ENCODE measurements at regions not wholly inside any gene's neighbourhood (a gene's known extent, or its start where the extent isn't known, plus 50 kb on each side); places are given as distances from the start of the nearest gene placed in this dataset.

- TF ChIP-seq POLR2A (IDR thresholded peaks at IDR 0.05) (no peak), CTCF (IDR thresholded peaks at IDR 0.05) (no peak)
- Histone ChIP-seq H3K4me1 (no peaks in the 10 kb centered on the region), H3K27me3 (no peaks in the 10 kb centered on the region), H3K4me3 (no peak overlapping the region), H3K36me3 (no peaks in the 10 kb centered on the region), H3K27ac (no peak overlapping the region), H3K9me3 (peaks cover 0 to 11% (median 0%) of the 10 kb centered on the region in 12 donors)
- no peak for DNase-seq
- WGBS, 4 donors: 79 to 89% (median 85%) methylated on average over 8 of the region's 8 CpGs
- ATAC-seq: no peak
- intact Hi-C loops (cut with DNase I): no loop called here
Measured at GRCh38 chr13:67878376-67878775, 648.2 kb upstream of the PCDH9 start.

- WGBS, 4 donors: 79 to 90% (median 83%) methylated on average over 5 of the region's 5 CpGs
- Histone ChIP-seq H3K27ac (no peak overlapping the region), H3K9me3 (peaks cover 0 to 11% (median 0%) of the 10 kb centered on the region in 12 donors), H3K4me3 (no peak overlapping the region), H3K36me3 (no peaks in the 10 kb centered on the region), H3K27me3 (no peaks in the 10 kb centered on the region), H3K4me1 (no peaks in the 10 kb centered on the region)
- TF ChIP-seq CTCF (IDR thresholded peaks at IDR 0.05) (no peak), POLR2A (IDR thresholded peaks at IDR 0.05) (no peak)
- intact Hi-C loops (cut with DNase I): no loop called here
- DNase-seq: no peak
- no peak for ATAC-seq
Measured at GRCh38 chr13:67877031-67877430, 646.9 kb upstream of the PCDH9 start.

- H3K4me1 ChIP-seq: no peaks in the 10 kb centered on the region
- H3K27me3 ChIP-seq: no peaks in the 10 kb centered on the region
- no peak for DNase-seq
- H3K4me3 ChIP-seq: no peak overlapping the region
- ATAC-seq: no peak
- 70 to 84% (median 82%) methylated on average over 2 of the region's 2 CpGs for WGBS, 4 donors
- H3K36me3 ChIP-seq: no peaks in the 10 kb centered on the region
- peaks cover 0 to 30% (median 10%) of the 10 kb centered on the region in 12 donors for H3K9me3 ChIP-seq
- H3K27ac ChIP-seq: no peak overlapping the region
- intact Hi-C loops (cut with DNase I): no loop called here
- TF ChIP-seq POLR2A (IDR thresholded peaks at IDR 0.05) (no peak), CTCF (IDR thresholded peaks at IDR 0.05) (no peak)
Measured at GRCh38 chr13:67867206-67867605, 637.1 kb upstream of the PCDH9 start.

GRCh38 chr13:67860315-67860714 lies 630.2 kb upstream of the PCDH9 start:
- WGBS, 4 donors: 52 to 63% (median 54%) methylated on average over 3 of the region's 3 CpGs
- Histone ChIP-seq H3K27ac (no peak overlapping the region), H3K27me3 (no peaks in the 10 kb centered on the region), H3K4me3 (no peak overlapping the region), H3K36me3 (no peaks in the 10 kb centered on the region), H3K4me1 (no peaks in the 10 kb centered on the region), H3K9me3 (peaks cover 0 to 17% (median 0%) of the 10 kb centered on the region in 12 donors)
- no peak for TF ChIP-seq CTCF (IDR thresholded peaks at IDR 0.05)
- TF ChIP-seq POLR2A (IDR thresholded peaks at IDR 0.05): no peak
- ATAC-seq (no peak), DNase-seq (no peak)
- intact Hi-C loops (cut with DNase I): no loop called here

Data from heart left ventricle (tissue), 16 donors.